ENCODE measurements at regions not wholly inside any gene's neighbourhood (a gene's known extent, or its start where the extent isn't known, plus 50 kb on each side); places are given as distances from the start of the nearest gene placed in this dataset.
A peak's percentile ranks its signal among the peaks of the same experiment; 100 is the strongest.

- Mint-ChIP-seq H3K4me1 (no peaks in the 10 kb centered on the region), H3K27me3 (ENCODE audit: low read depth) (no peaks in the 10 kb centered on the region), H3K4me3 (peak overlapping the region in 1 of 3 experiments; percentile 2), H3K9me3 (no peaks in the 10 kb centered on the region), H3K36me3 (ENCODE audit: low read depth) (no peaks in the 10 kb centered on the region), H3K27ac (peak overlapping the region in 2 of 3 experiments; percentile 13 to 25)
- TF ChIP-seq CTCF (IDR thresholded peaks at IDR 0.05; ENCODE audit: unreplicated experiment in 3 of 3): no peak
Measured at GRCh38 chr2:207238831-207239701, 73.3 kb upstream of the KLF7 start.

GRCh38 chr2:207239754-207240494, 74.2 kb upstream of the KLF7 start:
- Mint-ChIP-seq H3K4me1 (no peaks in the 10 kb centered on the region), H3K9me3 (no peaks in the 10 kb centered on the region), H3K27me3 (ENCODE audit: low read depth) (no peaks in the 10 kb centered on the region), H3K27ac (peak overlapping the region in 1 of 3 experiments; percentile 25), H3K4me3 (peak overlapping the region in 1 of 3 experiments; percentile 3), H3K36me3 (ENCODE audit: low read depth) (no peaks in the 10 kb centered on the region)
- no peak for TF ChIP-seq CTCF (IDR thresholded peaks at IDR 0.05; ENCODE audit: unreplicated experiment in 3 of 3)

GRCh38 chr2:207240649-207241048, 74.9 kb upstream of the KLF7 start:
- no peak for TF ChIP-seq CTCF (IDR thresholded peaks at IDR 0.05; ENCODE audit: unreplicated experiment in 3 of 3)
- H3K4me1 Mint-ChIP-seq: no peaks in the 10 kb centered on the region
- H3K36me3 Mint-ChIP-seq (ENCODE audit: low read depth): no peaks in the 10 kb centered on the region
- no peak overlapping the region for H3K27ac Mint-ChIP-seq
- H3K9me3 Mint-ChIP-seq: no peaks in the 10 kb centered on the region
- H3K4me3 Mint-ChIP-seq: no peak overlapping the region
- H3K27me3 Mint-ChIP-seq (ENCODE audit: low read depth): no peaks in the 10 kb centered on the region

- Mint-ChIP-seq H3K4me3 (no peak overlapping the region), H3K9me3 (no peaks in the 10 kb centered on the region), H3K27me3 (ENCODE audit: low read depth) (no peaks in the 10 kb centered on the region), H3K4me1 (no peaks in the 10 kb centered on the region), H3K36me3 (ENCODE audit: low read depth) (no peaks in the 10 kb centered on the region), H3K27ac (no peak overlapping the region)
- TF ChIP-seq CTCF (IDR thresholded peaks at IDR 0.05; ENCODE audit: unreplicated experiment in 3 of 3): no peak
Measured at GRCh38 chr2:207241198-207241597, 75.5 kb upstream of the KLF7 start.

- H3K27me3 Mint-ChIP-seq (ENCODE audit: low read depth): no peaks in the 10 kb centered on the region
- H3K36me3 Mint-ChIP-seq (ENCODE audit: low read depth): no peaks in the 10 kb centered on the region
- no peaks in the 10 kb centered on the region for H3K9me3 Mint-ChIP-seq
- TF ChIP-seq CTCF (IDR thresholded peaks at IDR 0.05; ENCODE audit: unreplicated experiment in 3 of 3): no peak
- no peaks in the 10 kb centered on the region for H3K4me1 Mint-ChIP-seq
- H3K4me3 Mint-ChIP-seq: no peak overlapping the region
- H3K27ac Mint-ChIP-seq: no peak overlapping the region
Measured at GRCh38 chr2:207243601-207244000, 77.9 kb upstream of the KLF7 start.
